ENCODE measurements at regions not wholly inside any gene's neighbourhood (a gene's known extent, or its start where the extent isn't known, plus 50 kb on each side); places are given as distances from the start of the nearest gene placed in this dataset.
"Not testable (repeated sequence)": the region's sequence is repeated elsewhere in the genome, so short reads cannot be mapped to it uniquely, and the experiment has no call there.

DNA sequence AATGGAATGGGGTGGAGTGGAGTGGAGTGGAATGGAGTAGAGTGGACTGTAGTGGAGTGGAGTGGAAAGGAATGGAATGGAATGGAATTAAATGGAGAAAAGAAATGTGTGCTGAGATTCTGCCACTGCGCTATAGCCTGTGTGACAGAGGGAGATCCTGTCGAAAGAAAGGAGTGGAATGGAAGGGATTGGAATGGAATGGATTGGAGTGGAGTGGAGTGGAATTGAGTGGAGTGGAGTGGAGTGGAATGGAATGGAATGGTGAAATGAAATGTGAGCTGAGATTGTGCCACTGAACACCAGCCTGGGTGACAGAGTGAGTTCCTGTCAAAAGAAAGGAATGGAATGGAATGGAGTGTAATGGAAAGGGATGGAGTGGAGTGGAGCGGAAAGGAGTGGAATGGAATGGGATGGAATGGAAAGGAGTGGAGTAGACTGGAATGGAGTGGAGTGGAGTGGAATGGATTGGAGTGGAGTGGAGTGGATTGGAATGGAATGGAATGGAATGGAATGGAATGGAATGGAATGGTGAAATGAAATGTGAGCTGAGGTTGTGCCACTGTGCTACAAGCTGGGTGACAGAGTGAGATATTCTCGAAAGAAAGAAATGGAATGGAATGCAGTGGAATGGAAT is 603.3 kb downstream of the TP53TG3F start:
- not testable (repeated sequence) for TF ChIP-seq POLR2A (IDR thresholded peaks at IDR 0.05; ENCODE audit: insufficient read depth in 1 of 2, low read depth in 2 of 2, low read length in 2 of 2); HMGA1 (CRISPR knock-in tag; conservative IDR thresholded peaks at IDR 0.05); TCF12 (IDR thresholded peaks at IDR 0.05); TCF12 (CRISPR knock-in tag; IDR thresholded peaks at IDR 0.05); ZMYM2 (CRISPR knock-in tag; IDR thresholded peaks at IDR 0.05); MTF1 (CRISPR knock-in tag; IDR thresholded peaks at IDR 0.05)
- TF ChIP-seq, protein P1, sequence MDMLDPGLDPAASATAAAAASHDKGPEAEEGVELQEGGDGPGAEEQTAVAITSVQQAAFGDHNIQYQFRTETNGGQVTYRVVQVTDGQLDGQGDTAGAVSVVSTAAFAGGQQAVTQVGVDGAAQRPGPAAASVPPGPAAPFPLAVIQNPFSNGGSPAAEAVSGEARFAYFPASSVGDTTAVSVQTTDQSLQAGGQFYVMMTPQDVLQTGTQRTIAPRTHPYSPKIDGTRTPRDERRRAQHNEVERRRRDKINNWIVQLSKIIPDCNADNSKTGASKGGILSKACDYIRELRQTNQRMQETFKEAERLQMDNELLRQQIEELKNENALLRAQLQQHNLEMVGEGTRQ (IDR thresholded peaks at IDR 0.05; ENCODE audit: low read depth, low read length) = not testable (repeated sequence)
- TF ChIP-seq, protein P1 (CRISPR knock-in tag; IDR thresholded peaks at IDR 0.05; ENCODE audit: borderline replicate concordance) = not testable (repeated sequence)
- TF ChIP-seq, protein P2, sequence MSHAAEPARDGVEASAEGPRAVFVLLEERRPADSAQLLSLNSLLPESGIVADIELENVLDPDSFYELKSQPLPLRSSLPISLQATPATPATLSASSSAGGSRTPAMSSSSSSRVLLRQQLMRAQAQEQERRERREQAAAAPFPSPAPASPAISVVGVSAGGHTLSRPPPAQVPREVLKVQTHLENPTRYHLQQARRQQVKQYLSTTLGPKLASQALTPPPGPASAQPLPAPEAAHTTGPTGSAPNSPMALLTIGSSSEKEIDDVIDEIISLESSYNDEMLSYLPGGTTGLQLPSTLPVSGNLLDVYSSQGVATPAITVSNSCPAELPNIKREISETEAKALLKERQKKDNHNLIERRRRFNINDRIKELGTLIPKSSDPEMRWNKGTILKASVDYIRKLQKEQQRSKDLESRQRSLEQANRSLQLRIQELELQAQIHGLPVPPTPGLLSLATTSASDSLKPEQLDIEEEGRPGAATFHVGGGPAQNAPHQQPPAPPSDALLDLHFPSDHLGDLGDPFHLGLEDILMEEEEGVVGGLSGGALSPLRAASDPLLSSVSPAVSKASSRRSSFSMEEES (CRISPR knock-in tag; IDR thresholded peaks at IDR 0.05) = not testable (repeated sequence)

All from HepG2 (cell line).